Gastroesophageal sphincter (tissue), 4 donors: ENCODE measurements at regions not wholly inside any gene's neighbourhood (a gene's known extent, or its start where the extent isn't known, plus 50 kb on each side); places are given as distances from the start of the nearest gene placed in this dataset.

ENCODE experiments used
- ATAC-seq: fragments of 150-250 bp; one replicate; pipeline ENCODE4 v1.9.1; 2016; ENCODE audit warnings: mild to moderate bottlenecking, moderate library complexity
- H3K27ac ChIP-seq, 4 donors: fragments of 200-600 bp; sonication (generic) in 3 of 4; 1 replicate in 3 of 4; 2 replicates in 1 of 4; pipeline ENCODE4 v1.5.1; 2016 to 2019
- H3K27me3 ChIP-seq: fragments of 200-600 bp; sonication (generic); one replicate; pipeline ENCODE4 v1.5.1; 2019
- H3K36me3 ChIP-seq, 2 donors: fragments of 200-600 bp; sonication (generic); one replicate each; pipeline ENCODE4 v1.5.1; 2019; ENCODE audit warnings: control low read depth in 1 of 2
- H3K4me1 ChIP-seq, 3 donors: fragments of 200-600 bp; sonication (generic); 1 replicate in 2 of 3; 2 replicates in 1 of 3; pipeline ENCODE4 v1.5.1; 2016 to 2019; ENCODE audit warnings: control low read depth in 2 of 3
- H3K4me3 ChIP-seq, 2 donors: fragments of 200-600 bp; sonication (generic); one replicate each; pipeline ENCODE4 v1.5.1; 2019; ENCODE audit warnings: mild to moderate bottlenecking in 1 of 2, moderate library complexity in 1 of 2
- H3K9me3 ChIP-seq, 3 donors: fragments of 200-600 bp; sonication (generic); one replicate each; pipeline ENCODE4 v1.5.1; 2017 to 2019; ENCODE audit warnings: control low read depth in 2 of 3
- CTCF ChIP-seq, 4 experiments: fragments of 200-600 bp in 2 of 4; fragments of 450-650 bp in 2 of 4; sonication (generic) in 1 of 4; IDR thresholded peaks; one replicate each; pipeline ENCODE4 v1.5.1; 2017 to 2019; ENCODE audit warnings: antibody characterized with exemption in 4 of 4, mild to moderate bottlenecking in 2 of 4, moderate library complexity in 2 of 4
- EP300 ChIP-seq: sonication (generic); formaldehyde crosslinking; IDR thresholded peaks from one replicate; pipeline ENCODE4 v1.6.1; 2017; ENCODE audit warnings: antibody characterized with exemption, mild to moderate bottlenecking
- POLR2A ChIP-seq, 2 donors: fragments of 450-650 bp; IDR thresholded peaks; one replicate each; pipeline ENCODE4 v1.6.1; 2017; ENCODE audit warnings: antibody characterized with exemption in 2 of 2, mild to moderate bottlenecking in 2 of 2, moderate library complexity in 1 of 2
- POLR2AphosphoS5 ChIP-seq: sonication (generic); formaldehyde crosslinking; IDR thresholded peaks from one replicate; pipeline ENCODE4 v1.6.1; 2017; ENCODE audit warnings: antibody characterized with exemption
- WGBS, 2 donors: methylation state at CpG; one replicate each; pipeline ENCODE4 v1.1.5; 2018; ENCODE audit warnings: low coverage in 1 of 2; 5-methylcytosine and 5-hydroxymethylcytosine counted together

DNA sequence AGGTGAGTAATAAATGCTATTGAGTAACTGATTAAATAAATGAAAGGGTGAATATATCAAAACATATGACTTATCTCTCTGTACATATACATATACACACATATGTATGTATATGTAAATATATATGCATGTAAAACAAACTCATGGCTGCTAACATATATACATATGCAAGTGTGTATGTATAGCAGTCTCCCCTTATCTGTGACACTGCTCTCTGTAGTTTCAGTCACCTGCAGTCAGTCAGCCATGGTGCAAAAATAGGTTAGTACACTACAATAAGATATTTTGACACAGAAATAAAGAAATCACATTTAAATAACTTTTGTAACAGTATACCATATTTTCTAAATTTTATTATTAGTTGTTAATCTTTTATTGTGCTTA lies 467.4 kb downstream of the EPHA5 start:
- no peak overlapping the region for H3K27ac ChIP-seq
- H3K27me3 ChIP-seq: no peaks in the 10 kb centered on the region
- ATAC-seq: no peak
- H3K9me3 ChIP-seq: no peaks in the 10 kb centered on the region
- TF ChIP-seq POLR2AphosphoS5: no peak
- no peak for TF ChIP-seq EP300
- TF ChIP-seq POLR2A (IDR thresholded peaks at IDR 0.05): no peak
- TF ChIP-seq CTCF (IDR thresholded peaks at IDR 0.05): no peak
- no peaks in the 10 kb centered on the region for H3K4me1 ChIP-seq
- no peaks in the 10 kb centered on the region for H3K36me3 ChIP-seq
- no peak overlapping the region for H3K4me3 ChIP-seq

- Histone ChIP-seq H3K9me3 (no peaks in the 10 kb centered on the region), H3K27me3 (no peaks in the 10 kb centered on the region), H3K4me3 (no peak overlapping the region), H3K27ac (no peak overlapping the region), H3K4me1 (no peaks in the 10 kb centered on the region), H3K36me3 (no peaks in the 10 kb centered on the region)
- TF ChIP-seq EP300 (no peak), POLR2A (IDR thresholded peaks at IDR 0.05) (no peak), CTCF (IDR thresholded peaks at IDR 0.05) (no peak), POLR2AphosphoS5 (no peak)
- WGBS, 2 donors: 62 to 73% methylated on average over 2 of the region's 2 CpGs
- ATAC-seq: no peak
Observed at GRCh38 chr4:65202165-65202852, 468.0 kb downstream of the EPHA5 start.

DNA sequence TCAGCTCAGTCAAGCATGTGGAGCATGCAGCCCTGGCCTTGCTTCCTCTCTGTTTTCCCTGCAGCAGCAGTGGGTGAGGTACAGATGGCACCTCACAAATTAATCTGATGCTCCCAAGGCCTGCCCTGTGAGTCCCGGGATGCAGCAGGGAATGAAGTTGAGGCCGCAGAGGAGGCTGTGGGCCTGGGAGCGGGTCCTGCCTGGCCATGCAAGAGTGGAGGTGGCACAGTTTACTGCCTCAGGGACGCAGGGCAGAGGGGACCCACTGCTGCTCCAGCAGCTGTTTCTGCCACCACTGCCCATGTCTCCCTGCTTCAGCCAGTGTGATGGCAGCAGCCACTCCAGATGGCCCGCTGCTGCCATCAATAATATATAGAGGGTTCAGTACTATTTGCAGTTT lies 474.6 kb downstream of the EPHA5 start:
- ATAC-seq: no peak
- no peaks in the 10 kb centered on the region for H3K4me1 ChIP-seq
- H3K27me3 ChIP-seq: no peaks in the 10 kb centered on the region
- WGBS, 2 donors: no CpG with 5 or more reads among the region's 5 CpGs
- no peak overlapping the region for H3K27ac ChIP-seq
- H3K4me3 ChIP-seq: no peak overlapping the region
- H3K36me3 ChIP-seq: no peaks in the 10 kb centered on the region
- TF ChIP-seq POLR2A (IDR thresholded peaks at IDR 0.05): no peak
- TF ChIP-seq EP300: no peak
- TF ChIP-seq POLR2AphosphoS5: no peak
- no peak for TF ChIP-seq CTCF (IDR thresholded peaks at IDR 0.05)
- peaks cover 0 to 5% (median 0%) of the 10 kb centered on the region in 3 donors for H3K9me3 ChIP-seq

DNA sequence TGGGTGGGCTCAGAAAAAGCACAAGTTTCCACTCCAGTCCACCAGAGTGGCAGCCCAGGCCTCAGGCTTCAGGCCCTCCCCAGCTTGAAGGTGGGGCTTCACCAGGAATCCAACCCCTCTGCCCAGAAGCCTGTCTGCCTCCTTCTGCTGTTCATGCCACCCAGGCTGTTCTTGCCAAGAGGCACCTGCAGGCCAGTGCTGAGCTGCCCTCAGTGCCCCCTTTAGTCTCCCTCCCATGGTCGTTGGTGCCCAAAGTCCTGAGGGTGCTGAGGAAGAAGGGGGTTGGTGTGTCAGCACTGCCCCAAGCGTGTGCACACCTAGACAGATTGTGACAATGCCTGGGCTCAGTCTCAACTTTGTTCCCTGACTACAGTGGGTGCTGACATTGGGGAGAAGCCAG lies 475.3 kb downstream of the EPHA5 start:
- Histone ChIP-seq H3K27ac (no peak overlapping the region), H3K9me3 (peaks cover 0 to 5% (median 0%) of the 10 kb centered on the region in 3 donors), H3K4me3 (no peak overlapping the region), H3K36me3 (no peaks in the 10 kb centered on the region), H3K27me3 (no peaks in the 10 kb centered on the region), H3K4me1 (no peaks in the 10 kb centered on the region)
- WGBS, 2 donors: no CpG with 5 or more reads among the region's 2 CpGs
- peak; percentile 13 for ATAC-seq
- TF ChIP-seq POLR2A (IDR thresholded peaks at IDR 0.05): no peak
- no peak for TF ChIP-seq EP300
- TF ChIP-seq POLR2AphosphoS5: no peak
- TF ChIP-seq CTCF (IDR thresholded peaks at IDR 0.05): no peak

- H3K4me3 ChIP-seq: no peak overlapping the region
- H3K9me3 ChIP-seq: peaks cover 0 to 5% (median 0%) of the 10 kb centered on the region in 3 donors
- TF ChIP-seq EP300: no peak
- TF ChIP-seq POLR2AphosphoS5: no peak
- no peak for TF ChIP-seq CTCF (IDR thresholded peaks at IDR 0.05)
- TF ChIP-seq POLR2A (IDR thresholded peaks at IDR 0.05): no peak
- H3K27me3 ChIP-seq: no peaks in the 10 kb centered on the region
- no peaks in the 10 kb centered on the region for H3K36me3 ChIP-seq
- H3K4me1 ChIP-seq: no peaks in the 10 kb centered on the region
- no peak overlapping the region for H3K27ac ChIP-seq
- WGBS, 2 donors: 74 to 82% methylated on average over 2 to 3 of the region's 7 CpGs
- ATAC-seq: no peak
Observed at GRCh38 chr4:65193985-65194384, 476.3 kb downstream of the EPHA5 start.
